Activated naive CD8-positive, alpha-beta T cell (primary cell): ENCODE measurements at regions not wholly inside any gene's neighbourhood (a gene's known extent, or its start where the extent isn't known, plus 50 kb on each side); places are given as distances from the start of the nearest gene placed in this dataset.
"Not testable (repeated sequence)": the region's sequence is repeated elsewhere in the genome, so short reads cannot be mapped to it uniquely, and the experiment has no call there.

Experiments used
- H3K27ac Mint-ChIP-seq: one replicate; pipeline ENCODE4 v1.8.0; 2021; ENCODE audit warnings: mixed read lengths
- H3K27me3 Mint-ChIP-seq: one replicate; pipeline ENCODE4 v1.8.0; 2021; ENCODE audit warnings: mixed read lengths
- H3K36me3 Mint-ChIP-seq: one replicate; pipeline ENCODE4 v1.8.0; 2021; ENCODE audit warnings: mixed read lengths
- H3K4me1 Mint-ChIP-seq: one replicate; pipeline ENCODE4 v1.8.0; 2021; ENCODE audit warnings: low read depth, mixed read lengths
- H3K4me3 Mint-ChIP-seq: one replicate; pipeline ENCODE4 v1.8.0; 2021; ENCODE audit warnings: mild to moderate bottlenecking, mixed read lengths
- H3K9me3 Mint-ChIP-seq: one replicate; pipeline ENCODE4 v1.8.0; 2021; ENCODE audit warnings: low read depth, mixed read lengths

GRCh38 chr9:29241320-29241719 is 1668.0 kb upstream of the C9orf72 start:
- H3K27ac Mint-ChIP-seq: no peak overlapping the region
- H3K4me1 Mint-ChIP-seq: no peaks in the 10 kb centered on the region
- H3K9me3 Mint-ChIP-seq: no peaks in the 10 kb centered on the region
- no peaks in the 10 kb centered on the region for H3K36me3 Mint-ChIP-seq
- H3K27me3 Mint-ChIP-seq: no peaks in the 10 kb centered on the region
- H3K4me3 Mint-ChIP-seq: no peak overlapping the region

DNA sequence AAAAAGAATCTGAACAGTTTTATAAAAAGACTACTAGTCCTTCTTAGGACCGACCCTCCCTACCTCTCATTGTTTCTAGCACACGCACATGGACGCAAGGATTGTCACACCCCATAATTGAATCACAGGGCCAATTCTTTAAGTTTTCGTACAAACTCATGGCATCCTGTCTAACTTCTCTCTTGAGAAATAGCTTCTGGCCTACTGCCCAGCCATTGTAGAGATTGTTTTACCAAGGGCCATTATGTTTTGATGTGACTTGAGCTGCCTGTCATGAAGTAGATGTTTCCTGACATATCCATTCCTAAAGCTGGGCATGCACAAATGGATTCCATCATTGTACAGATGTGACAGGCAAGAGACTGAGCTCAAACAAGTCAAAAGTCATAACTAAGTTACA is 1672.1 kb upstream of the C9orf72 start:
- Mint-ChIP-seq H3K9me3 (no peaks in the 10 kb centered on the region), H3K4me3 (no peak overlapping the region), H3K27me3 (no peaks in the 10 kb centered on the region), H3K4me1 (no peaks in the 10 kb centered on the region), H3K27ac (no peak overlapping the region), H3K36me3 (no peaks in the 10 kb centered on the region)

GRCh38 chr9:29270400-29270799 is 1697.1 kb upstream of the C9orf72 start:
- not testable (repeated sequence) for H3K36me3 Mint-ChIP-seq, H3K4me1 Mint-ChIP-seq, H3K4me3 Mint-ChIP-seq, H3K9me3 Mint-ChIP-seq, H3K27ac Mint-ChIP-seq, H3K27me3 Mint-ChIP-seq

- Mint-ChIP-seq H3K4me1 (no peaks in the 10 kb centered on the region), H3K9me3 (no peaks in the 10 kb centered on the region), H3K27ac (no peak overlapping the region), H3K27me3 (no peaks in the 10 kb centered on the region), H3K4me3 (no peak overlapping the region), H3K36me3 (no peaks in the 10 kb centered on the region)
These were observed 1708.8 kb upstream of the C9orf72 start for GRCh38 chr9:29282121-29282520.

DNA sequence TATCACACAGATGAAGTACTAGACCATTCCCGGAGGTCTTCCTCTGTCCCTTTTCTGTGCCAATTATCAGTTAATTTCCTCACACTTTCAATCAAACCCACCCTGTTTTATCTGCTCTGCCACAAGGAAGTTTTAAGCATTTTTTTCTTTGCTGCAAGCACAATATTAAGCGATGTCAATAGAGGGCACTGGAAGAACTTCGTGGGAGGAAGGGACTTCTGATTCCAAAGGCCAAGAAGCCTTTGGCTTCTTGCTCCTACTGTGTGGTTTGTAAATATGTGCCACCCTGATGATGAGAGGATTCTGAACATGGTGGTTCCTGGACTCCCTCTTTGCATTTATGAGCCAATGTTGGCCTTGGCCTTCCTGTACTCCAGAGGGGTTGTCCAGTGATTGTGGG is 1712.5 kb upstream of the C9orf72 start:
- no peaks in the 10 kb centered on the region for H3K9me3 Mint-ChIP-seq
- no peaks in the 10 kb centered on the region for H3K4me1 Mint-ChIP-seq
- H3K27me3 Mint-ChIP-seq: no peaks in the 10 kb centered on the region
- no peak overlapping the region for H3K27ac Mint-ChIP-seq
- H3K36me3 Mint-ChIP-seq: no peaks in the 10 kb centered on the region
- no peak overlapping the region for H3K4me3 Mint-ChIP-seq

DNA sequence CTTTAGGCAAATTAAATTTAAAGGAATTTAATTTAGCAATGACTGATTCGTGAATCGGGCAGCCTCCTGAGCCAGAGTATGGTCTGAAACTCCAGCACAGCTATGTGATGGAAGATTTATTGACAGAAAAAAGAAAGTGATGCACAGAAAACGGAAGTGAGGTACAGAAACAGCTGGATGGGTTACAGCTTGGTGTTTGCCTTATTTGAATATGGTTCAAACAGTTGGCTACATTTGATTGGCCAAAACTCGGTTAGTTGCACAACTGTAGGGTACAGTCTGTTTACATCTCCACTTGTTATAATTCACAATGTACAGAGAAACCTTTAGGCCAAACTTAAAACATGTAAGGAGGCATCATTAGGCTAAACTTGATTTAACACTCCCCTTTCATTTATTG is 1716.1 kb upstream of the C9orf72 start:
- H3K36me3 Mint-ChIP-seq: no peaks in the 10 kb centered on the region
- no peaks in the 10 kb centered on the region for H3K4me1 Mint-ChIP-seq
- H3K27ac Mint-ChIP-seq: no peak overlapping the region
- H3K4me3 Mint-ChIP-seq: no peak overlapping the region
- H3K27me3 Mint-ChIP-seq: no peaks in the 10 kb centered on the region
- H3K9me3 Mint-ChIP-seq: peaks cover 5% of the 10 kb centered on the region

DNA sequence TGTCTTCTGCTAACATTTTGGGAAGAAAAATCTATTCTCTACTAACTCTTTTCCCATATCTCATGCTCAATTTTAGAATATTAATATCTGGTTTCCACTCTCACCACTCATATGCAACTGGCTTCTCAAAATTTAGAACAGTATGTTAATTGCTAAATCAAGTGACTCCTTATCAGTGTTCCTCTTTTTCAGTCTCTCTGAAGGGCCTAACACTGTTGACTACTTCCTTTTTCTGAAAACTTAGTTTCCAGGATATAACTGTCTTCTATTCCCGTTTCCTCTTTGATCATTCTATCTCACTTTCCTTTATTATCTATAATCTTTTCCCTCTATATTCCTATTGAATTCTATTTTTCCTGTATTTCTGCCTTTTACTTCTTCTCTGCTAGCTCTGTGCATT is 1717.2 kb upstream of the C9orf72 start:
- Mint-ChIP-seq H3K4me1 (no peaks in the 10 kb centered on the region), H3K4me3 (no peak overlapping the region), H3K9me3 (peaks cover 10% of the 10 kb centered on the region), H3K36me3 (no peaks in the 10 kb centered on the region), H3K27ac (no peak overlapping the region), H3K27me3 (no peaks in the 10 kb centered on the region)

DNA sequence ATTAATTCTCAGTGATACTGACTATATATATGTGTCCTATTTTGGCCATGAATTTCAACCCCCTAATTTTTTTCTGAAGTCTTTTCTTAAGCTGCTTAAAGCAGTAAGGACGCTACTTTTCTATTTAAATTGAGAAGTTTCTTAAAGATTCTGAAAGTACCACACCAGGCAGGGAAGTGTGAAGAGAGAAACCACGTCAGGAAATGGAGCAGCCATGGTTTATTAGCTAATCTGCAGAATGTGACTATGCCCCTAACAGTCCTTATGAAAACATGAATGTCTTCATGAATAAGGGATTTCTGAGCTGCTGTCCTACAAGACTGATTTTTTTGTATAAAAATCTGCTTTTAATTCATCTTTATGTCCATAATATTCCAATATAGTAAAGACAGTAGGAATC is 1724.3 kb upstream of the C9orf72 start:
- no peaks in the 10 kb centered on the region for H3K4me1 Mint-ChIP-seq
- H3K9me3 Mint-ChIP-seq: peaks cover 10% of the 10 kb centered on the region
- no peak overlapping the region for H3K27ac Mint-ChIP-seq
- H3K27me3 Mint-ChIP-seq: peaks cover 1% of the 10 kb centered on the region
- H3K36me3 Mint-ChIP-seq: no peaks in the 10 kb centered on the region
- H3K4me3 Mint-ChIP-seq: no peak overlapping the region

GRCh38 chr9:29311221-29311620 is 1737.9 kb upstream of the C9orf72 start:
- Mint-ChIP-seq H3K9me3 (no peaks in the 10 kb centered on the region), H3K27ac (no peak overlapping the region), H3K4me3 (no peak overlapping the region), H3K36me3 (no peaks in the 10 kb centered on the region), H3K4me1 (no peaks in the 10 kb centered on the region), H3K27me3 (no peaks in the 10 kb centered on the region)

- Mint-ChIP-seq H3K4me3 (no peak overlapping the region), H3K9me3 (no peaks in the 10 kb centered on the region), H3K4me1 (no peaks in the 10 kb centered on the region), H3K27ac (no peak overlapping the region), H3K36me3 (no peaks in the 10 kb centered on the region), H3K27me3 (no peaks in the 10 kb centered on the region)
These were observed 1739.0 kb upstream of the C9orf72 start for GRCh38 chr9:29312327-29312726.

GRCh38 chr9:29319736-29320513 is 1746.6 kb upstream of the C9orf72 start:
- H3K27ac Mint-ChIP-seq: no peak overlapping the region
- peaks cover 9% of the 10 kb centered on the region for H3K9me3 Mint-ChIP-seq
- no peak overlapping the region for H3K4me3 Mint-ChIP-seq
- no peaks in the 10 kb centered on the region for H3K4me1 Mint-ChIP-seq
- no peaks in the 10 kb centered on the region for H3K36me3 Mint-ChIP-seq
- no peaks in the 10 kb centered on the region for H3K27me3 Mint-ChIP-seq

DNA sequence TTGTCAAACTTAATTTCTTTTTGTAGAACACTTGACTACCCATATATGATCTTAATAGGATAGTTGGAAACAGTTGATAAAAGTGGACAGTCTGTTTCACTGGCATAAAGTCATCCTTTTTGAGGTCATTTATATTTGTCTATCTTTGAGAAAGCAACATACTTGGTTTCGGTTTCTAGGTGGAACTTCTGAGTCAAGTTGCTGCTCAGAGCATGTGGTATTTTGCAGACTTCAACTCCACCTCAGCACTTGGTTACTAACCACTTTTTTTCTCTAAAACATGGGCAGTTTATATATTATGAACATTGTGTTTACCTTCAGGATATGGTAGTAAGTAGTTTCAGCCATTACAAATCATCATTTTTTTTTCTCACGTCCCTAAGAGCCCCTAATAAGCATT is 1749.0 kb upstream of the C9orf72 start:
- Mint-ChIP-seq H3K27ac (no peak overlapping the region), H3K36me3 (no peaks in the 10 kb centered on the region), H3K4me3 (no peak overlapping the region), H3K9me3 (peaks cover 9% of the 10 kb centered on the region), H3K27me3 (no peaks in the 10 kb centered on the region), H3K4me1 (no peaks in the 10 kb centered on the region)

DNA sequence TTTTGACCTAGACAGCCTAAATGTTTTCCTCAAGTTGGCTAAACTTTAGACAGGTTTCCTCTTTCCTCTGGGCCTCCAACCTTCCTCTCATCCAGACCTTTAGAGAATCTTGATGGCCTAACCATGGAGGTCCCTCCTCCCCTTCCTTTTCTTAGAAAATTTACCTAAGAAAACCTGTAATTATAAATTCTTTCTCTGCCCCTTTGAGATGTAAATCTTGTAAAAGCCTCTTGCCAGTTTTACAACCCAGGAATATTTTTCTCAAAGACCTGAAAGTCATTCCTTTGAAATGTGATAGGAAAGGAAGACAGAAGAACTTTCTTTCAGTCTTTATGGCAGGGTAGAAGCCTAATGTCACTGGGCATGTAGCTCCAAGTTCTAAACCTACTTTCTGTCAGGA is 1752.6 kb upstream of the C9orf72 start:
- no peaks in the 10 kb centered on the region for H3K36me3 Mint-ChIP-seq
- H3K9me3 Mint-ChIP-seq: peaks cover 8% of the 10 kb centered on the region
- no peak overlapping the region for H3K27ac Mint-ChIP-seq
- H3K4me1 Mint-ChIP-seq: no peaks in the 10 kb centered on the region
- no peak overlapping the region for H3K4me3 Mint-ChIP-seq
- H3K27me3 Mint-ChIP-seq: no peaks in the 10 kb centered on the region

DNA sequence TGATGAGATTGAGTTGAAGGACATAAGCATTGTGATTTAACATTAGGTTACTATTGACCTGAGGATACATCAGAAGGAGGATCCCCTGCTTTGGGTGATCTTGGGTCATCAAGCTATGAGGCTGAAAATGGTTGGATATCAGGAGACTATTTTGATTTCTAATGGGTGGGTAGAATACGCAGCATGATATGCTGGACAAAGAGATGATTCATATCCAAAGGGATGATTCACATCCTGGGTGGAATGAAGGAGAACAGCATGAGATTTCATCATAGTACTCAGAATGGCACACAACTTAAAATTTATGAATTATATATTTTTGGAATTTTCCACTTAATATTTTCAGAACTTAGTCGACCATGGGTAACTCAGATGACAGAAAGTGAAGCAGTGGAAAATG is 1759.5 kb upstream of the C9orf72 start:
- Mint-ChIP-seq H3K27me3 (no peaks in the 10 kb centered on the region), H3K27ac (no peak overlapping the region), H3K9me3 (peaks cover 4% of the 10 kb centered on the region), H3K4me3 (no peak overlapping the region), H3K36me3 (no peaks in the 10 kb centered on the region), H3K4me1 (no peaks in the 10 kb centered on the region)

- no peak overlapping the region for H3K4me3 Mint-ChIP-seq
- no peaks in the 10 kb centered on the region for H3K27me3 Mint-ChIP-seq
- no peaks in the 10 kb centered on the region for H3K9me3 Mint-ChIP-seq
- no peaks in the 10 kb centered on the region for H3K36me3 Mint-ChIP-seq
- no peaks in the 10 kb centered on the region for H3K4me1 Mint-ChIP-seq
- no peak overlapping the region for H3K27ac Mint-ChIP-seq
These were observed 1763.0 kb upstream of the C9orf72 start for GRCh38 chr9:29336281-29336680.

GRCh38 chr9:29339387-29339786 is 1766.1 kb upstream of the C9orf72 start:
- H3K4me3 Mint-ChIP-seq: no peak overlapping the region
- no peaks in the 10 kb centered on the region for H3K36me3 Mint-ChIP-seq
- no peaks in the 10 kb centered on the region for H3K9me3 Mint-ChIP-seq
- no peaks in the 10 kb centered on the region for H3K27me3 Mint-ChIP-seq
- H3K4me1 Mint-ChIP-seq: no peaks in the 10 kb centered on the region
- H3K27ac Mint-ChIP-seq: no peak overlapping the region
